SW480 (cell line): ENCODE measurements at regions not wholly inside any gene's neighbourhood (a gene's known extent, or its start where the extent isn't known, plus 50 kb on each side); places are given as distances from the start of the nearest gene placed in this dataset.

Experiments
- DNase-seq: peaks from one replicate; pipeline ENCODE4 v3.0.0-alpha.2; 2016; ENCODE audit warnings: low spot score

GRCh38 chr7:112594397-112594796 is 113.6 kb downstream of the LSMEM1 start:
- DNase-seq, result no peak

- no peak for DNase-seq
These were observed 115.5 kb downstream of the LSMEM1 start for GRCh38 chr7:112596260-112596659.

- DNase-seq, result no peak
These were observed 116.2 kb downstream of the LSMEM1 start for GRCh38 chr7:112596981-112597380.

GRCh38 chr7:112603673-112604072 is 122.9 kb downstream of the LSMEM1 start:
- DNase-seq, result no peak

- no peak for DNase-seq
These were observed 129.8 kb downstream of the LSMEM1 start for GRCh38 chr7:112610636-112611035.

GRCh38 chr7:112615701-112616100 is 134.9 kb downstream of the LSMEM1 start:
- DNase-seq, result no peak

- no peak for DNase-seq
These were observed 135.5 kb downstream of the LSMEM1 start for GRCh38 chr7:112616295-112616694.

- DNase-seq, result no peak
These were observed 138.6 kb downstream of the LSMEM1 start for GRCh38 chr7:112619343-112619742.

- no peak for DNase-seq
These were observed 141.4 kb downstream of the LSMEM1 start for GRCh38 chr7:112622159-112622715.

GRCh38 chr7:112624416-112624815 is 143.6 kb downstream of the LSMEM1 start:
- DNase-seq, result no peak

- DNase-seq, result no peak
These were observed 149.8 kb downstream of the LSMEM1 start for GRCh38 chr7:112630565-112630964.

GRCh38 chr7:112634107-112634506 is 153.3 kb downstream of the LSMEM1 start:
- DNase-seq, result no peak

GRCh38 chr7:112635742-112636141 is 154.5 kb downstream of the TMEM168 start:
- no peak for DNase-seq

GRCh38 chr7:112638675-112639400 is 151.4 kb downstream of the TMEM168 start:
- no peak for DNase-seq

GRCh38 chr7:112640685-112641084 is 149.5 kb downstream of the TMEM168 start:
- DNase-seq, result no peak

- no peak for DNase-seq
These were observed 143.4 kb downstream of the TMEM168 start for GRCh38 chr7:112646783-112647182.

GRCh38 chr7:112648781-112649180 is 141.4 kb downstream of the TMEM168 start:
- no peak for DNase-seq

GRCh38 chr7:112649560-112649959 is 140.6 kb downstream of the TMEM168 start:
- no peak for DNase-seq

- DNase-seq, result peak; percentile 16
These were observed 135.6 kb downstream of the TMEM168 start for GRCh38 chr7:112654322-112655216.

GRCh38 chr7:112665709-112666108 is 124.5 kb downstream of the TMEM168 start:
- peak; percentile 14 for DNase-seq

GRCh38 chr7:112668561-112668960 is 121.6 kb downstream of the TMEM168 start:
- DNase-seq, result peak; percentile 46

- no peak for DNase-seq
These were observed 120.9 kb downstream of the TMEM168 start for GRCh38 chr7:112669306-112669705.

GRCh38 chr7:112670193-112670592 is 120.0 kb downstream of the TMEM168 start:
- no peak for DNase-seq
